IPS-NIHi11 (cell line): ENCODE measurements at regions not wholly inside any gene's neighbourhood (a gene's known extent, or its start where the extent isn't known, plus 50 kb on each side); places are given as distances from the start of the nearest gene placed in this dataset.

ENCODE experiments used
- DNase-seq: peaks from one replicate; pipeline ENCODE4 v3.0.0; 2012; ENCODE audit warnings: mixed read lengths, low spot score

GRCh38 chr11:97290464-97291041 lies 900.7 kb downstream of the JRKL start:
- DNase-seq, result peak; percentile 7

- DNase-seq, result no peak
Measured at GRCh38 chr11:97296301-97296700, 906.5 kb downstream of the JRKL start.

- no peak for DNase-seq
Measured at GRCh38 chr11:97309291-97309690, 919.5 kb downstream of the JRKL start.

- peak; percentile 14 for DNase-seq
Measured at GRCh38 chr11:97325693-97326092, 935.9 kb downstream of the JRKL start.

GRCh38 chr11:97332271-97332670 lies 942.5 kb downstream of the JRKL start:
- no peak for DNase-seq

- no peak for DNase-seq
Measured at GRCh38 chr11:97336064-97336463, 946.3 kb downstream of the JRKL start.

- no peak for DNase-seq
Measured at GRCh38 chr11:97345032-97345431, 955.2 kb downstream of the JRKL start.

- no peak for DNase-seq
Measured at GRCh38 chr11:97349201-97349600, 959.4 kb downstream of the JRKL start.

GRCh38 chr11:97351939-97352338 lies 962.1 kb downstream of the JRKL start:
- DNase-seq, result no peak

- DNase-seq, result no peak
Measured at GRCh38 chr11:97354026-97354425, 964.2 kb downstream of the JRKL start.

- no peak for DNase-seq
Measured at GRCh38 chr11:97354576-97354975, 964.8 kb downstream of the JRKL start.

- DNase-seq, result no peak
Measured at GRCh38 chr11:97355230-97355629, 965.4 kb downstream of the JRKL start.

GRCh38 chr11:97356144-97356543 lies 966.3 kb downstream of the JRKL start:
- DNase-seq, result no peak

- no peak for DNase-seq
Measured at GRCh38 chr11:97359016-97359415, 969.2 kb downstream of the JRKL start.

- DNase-seq, result no peak
Measured at GRCh38 chr11:97361812-97362378, 972.1 kb downstream of the JRKL start.

GRCh38 chr11:97363331-97363730 lies 973.5 kb downstream of the JRKL start:
- DNase-seq, result no peak

GRCh38 chr11:97364047-97364446 lies 974.2 kb downstream of the JRKL start:
- DNase-seq, result no peak

GRCh38 chr11:97367406-97368083 lies 977.7 kb downstream of the JRKL start:
- DNase-seq, result no peak

GRCh38 chr11:97389270-97389669 lies 999.5 kb downstream of the JRKL start:
- DNase-seq, result no peak

GRCh38 chr11:97398246-97398645 lies 1008.4 kb downstream of the JRKL start:
- DNase-seq, result no peak

- DNase-seq, result no peak
Measured at GRCh38 chr11:97409141-97409540, 1019.3 kb downstream of the JRKL start.

GRCh38 chr11:97414801-97415200 lies 1025.0 kb downstream of the JRKL start:
- no peak for DNase-seq

- no peak for DNase-seq
Measured at GRCh38 chr11:97419729-97420128, 1029.9 kb downstream of the JRKL start.
